ENCODE measurements at regions not wholly inside any gene's neighbourhood (a gene's known extent, or its start where the extent isn't known, plus 50 kb on each side); places are given as distances from the start of the nearest gene placed in this dataset.

GRCh38 chr3:135440233-135440632 lies 525.3 kb upstream of the PPP2R3A start:
- TF ChIP-seq POLR2A (IDR thresholded peaks at IDR 0.05) = no peak
- no peak for TF ChIP-seq CTCF (IDR thresholded peaks at IDR 0.05)
- no peak for TF ChIP-seq EP300 (IDR thresholded peaks at IDR 0.05)
- Histone ChIP-seq H3K36me3 (no peaks in the 10 kb centered on the region), H3K4me3 (no peak overlapping the region), H3K27ac (no peak overlapping the region), H3K4me1 (no peaks in the 10 kb centered on the region), H3K27me3 (no peaks in the 10 kb centered on the region), H3K9me3 (peaks cover 4% of the 10 kb centered on the region)
- DNase-seq (ENCODE audit: low spot score in 2 of 2) = no peak

- no peak for TF ChIP-seq CTCF (IDR thresholded peaks at IDR 0.05)
- TF ChIP-seq EP300 (IDR thresholded peaks at IDR 0.05) = no peak
- TF ChIP-seq POLR2AphosphoS5 (IDR thresholded peaks at IDR 0.05) = no peak
- TF ChIP-seq POLR2A (IDR thresholded peaks at IDR 0.05) = no peak
- H3K9me3 ChIP-seq = peaks cover 4% of the 10 kb centered on the region
- H3K27ac ChIP-seq = no peak overlapping the region
- H3K27me3 ChIP-seq = no peaks in the 10 kb centered on the region
- H3K4me3 ChIP-seq = no peak overlapping the region
- H3K4me1 ChIP-seq = no peaks in the 10 kb centered on the region
- H3K36me3 ChIP-seq = no peaks in the 10 kb centered on the region
- WGBS = 44% methylated on average over 4 of the region's 4 CpGs
- DNase-seq (ENCODE audit: low spot score in 2 of 2) = no peak
Observed at GRCh38 chr3:135440746-135441145, 524.8 kb upstream of the PPP2R3A start.

GRCh38 chr3:135444058-135444457 lies 521.5 kb upstream of the PPP2R3A start:
- Histone ChIP-seq H3K36me3 (no peaks in the 10 kb centered on the region), H3K27me3 (no peaks in the 10 kb centered on the region), H3K4me1 (no peaks in the 10 kb centered on the region), H3K9me3 (no peaks in the 10 kb centered on the region), H3K4me3 (no peak overlapping the region), H3K27ac (no peak overlapping the region)
- DNase-seq (ENCODE audit: low spot score in 2 of 2) = no peak
- TF ChIP-seq POLR2AphosphoS5 (IDR thresholded peaks at IDR 0.05) = no peak
- TF ChIP-seq EP300 (IDR thresholded peaks at IDR 0.05) = no peak
- TF ChIP-seq CTCF (IDR thresholded peaks at IDR 0.05) = no peak
- no peak for TF ChIP-seq POLR2A (IDR thresholded peaks at IDR 0.05)
- WGBS = 86% methylated on average over 5 of the region's 5 CpGs

GRCh38 chr3:135447483-135447882 lies 518.0 kb upstream of the PPP2R3A start:
- H3K27me3 ChIP-seq = no peaks in the 10 kb centered on the region
- WGBS = 88% methylated on average over 3 of the region's 3 CpGs
- H3K4me1 ChIP-seq = no peaks in the 10 kb centered on the region
- no peak overlapping the region for H3K27ac ChIP-seq
- H3K36me3 ChIP-seq = no peaks in the 10 kb centered on the region
- no peak for TF ChIP-seq CTCF (IDR thresholded peaks at IDR 0.05)
- TF ChIP-seq POLR2AphosphoS5 (IDR thresholded peaks at IDR 0.05) = no peak
- TF ChIP-seq POLR2A (IDR thresholded peaks at IDR 0.05) = no peak
- no peak for TF ChIP-seq EP300 (IDR thresholded peaks at IDR 0.05)
- no peaks in the 10 kb centered on the region for H3K9me3 ChIP-seq
- DNase-seq (ENCODE audit: low spot score in 2 of 2) = no peak
- no peak overlapping the region for H3K4me3 ChIP-seq

- peaks cover 4% of the 10 kb centered on the region for H3K27me3 ChIP-seq
- TF ChIP-seq CTCF (IDR thresholded peaks at IDR 0.05) = no peak
- TF ChIP-seq EP300 (IDR thresholded peaks at IDR 0.05) = no peak
- no peak for TF ChIP-seq POLR2A (IDR thresholded peaks at IDR 0.05)
- TF ChIP-seq POLR2AphosphoS5 (IDR thresholded peaks at IDR 0.05) = no peak
- no peaks in the 10 kb centered on the region for H3K9me3 ChIP-seq
- no peak overlapping the region for H3K4me3 ChIP-seq
- H3K36me3 ChIP-seq = no peaks in the 10 kb centered on the region
- H3K4me1 ChIP-seq = no peaks in the 10 kb centered on the region
- H3K27ac ChIP-seq = no peak overlapping the region
- no peak for DNase-seq (ENCODE audit: low spot score in 2 of 2)
Observed at GRCh38 chr3:135448520-135448919, 517.0 kb upstream of the PPP2R3A start.
